ENCODE measurements at regions not wholly inside any gene's neighbourhood (a gene's known extent, or its start where the extent isn't known, plus 50 kb on each side); places are given as distances from the start of the nearest gene placed in this dataset.
"Not testable (repeated sequence)": the region's sequence is repeated elsewhere in the genome, so short reads cannot be mapped to it uniquely, and the experiment has no call there.

GRCh38 chr3:30323649-30324048 is 282.8 kb upstream of the TGFBR2 start:
- not testable (repeated sequence) for H2BK5ac ChIP-seq (ENCODE audit: low read length); DNase-seq; H3K4me2 ChIP-seq (ENCODE audit: low read length); H3K36me3 ChIP-seq (ENCODE audit: control insufficient read depth, insufficient read depth, low read length); H3K18ac ChIP-seq (ENCODE audit: low read length); H3K4ac ChIP-seq (ENCODE audit: low read depth, low read length); H3K4me3 ChIP-seq (ENCODE audit: low read length); H3K9ac ChIP-seq (ENCODE audit: low read length); H2BK120ac ChIP-seq (ENCODE audit: low read depth, low read length); H2AK5ac ChIP-seq (ENCODE audit: low read length); H3K27me3 ChIP-seq (ENCODE audit: insufficient read depth, low read length, poor library complexity); H3K79me2 ChIP-seq (ENCODE audit: control insufficient read depth, insufficient read depth, low read length); H3K56ac ChIP-seq (ENCODE audit: low read length); H4K5ac ChIP-seq (ENCODE audit: low read length); H3K27ac ChIP-seq (ENCODE audit: low read depth, low read length); H4K8ac ChIP-seq (ENCODE audit: low read depth, low read length); H2BK15ac ChIP-seq (replicated peaks; ENCODE audit: low read depth); H3K4me1 ChIP-seq (ENCODE audit: control insufficient read depth, low read depth, low read length); H3K23ac ChIP-seq (ENCODE audit: low read length); H3K79me1 ChIP-seq (ENCODE audit: low read length)
- WGBS (ENCODE audit: extremely low coverage, insufficient coverage, low lambda C conversion rate): no CpG with 5 or more reads among the region's 1 CpG

DNA sequence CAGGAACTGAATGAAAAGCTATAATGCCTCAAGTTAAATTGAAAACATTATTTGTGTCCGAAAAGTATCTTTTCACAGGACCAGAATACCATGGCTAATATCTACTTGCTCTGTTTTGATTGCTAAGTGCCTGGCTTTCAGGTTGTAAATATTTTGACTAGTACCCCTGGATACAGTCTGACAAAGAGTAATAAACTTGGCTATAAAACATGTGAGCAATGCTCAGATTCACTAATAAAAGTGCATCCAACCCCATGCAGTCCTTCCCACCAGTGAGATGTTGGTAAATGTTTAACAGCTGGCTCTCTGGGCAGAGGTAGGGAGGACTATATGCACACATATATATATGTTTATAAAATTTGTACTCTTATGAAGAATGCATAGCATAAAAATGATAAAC is 281.8 kb upstream of the TGFBR2 start:
- H2BK120ac ChIP-seq (ENCODE audit: low read depth, low read length): no peak overlapping the region
- no CpG with 5 or more reads among the region's 1 CpG for WGBS (ENCODE audit: extremely low coverage, insufficient coverage, low lambda C conversion rate)
- H2BK15ac ChIP-seq (replicated peaks; ENCODE audit: low read depth): no peak overlapping the region
- H3K79me2 ChIP-seq (ENCODE audit: control insufficient read depth, insufficient read depth, low read length): no peaks in the 10 kb centered on the region
- no peak overlapping the region for H4K5ac ChIP-seq (ENCODE audit: low read length)
- H2BK5ac ChIP-seq (ENCODE audit: low read length): no peak overlapping the region
- no peak overlapping the region for H3K27ac ChIP-seq (ENCODE audit: low read depth, low read length)
- no peak for DNase-seq
- H3K4me2 ChIP-seq (ENCODE audit: low read length): no peak overlapping the region
- no peak overlapping the region for H3K23ac ChIP-seq (ENCODE audit: low read length)
- no peaks in the 10 kb centered on the region for H3K4me1 ChIP-seq (ENCODE audit: control insufficient read depth, low read depth, low read length)
- H2AK5ac ChIP-seq (ENCODE audit: low read length): no peak overlapping the region
- no peaks in the 10 kb centered on the region for H3K27me3 ChIP-seq (ENCODE audit: insufficient read depth, low read length, poor library complexity)
- no peak overlapping the region for H3K4ac ChIP-seq (ENCODE audit: low read depth, low read length)
- no peak overlapping the region for H3K9ac ChIP-seq (ENCODE audit: low read length)
- H3K79me1 ChIP-seq (ENCODE audit: low read length): no peaks in the 10 kb centered on the region
- H3K36me3 ChIP-seq (ENCODE audit: control insufficient read depth, insufficient read depth, low read length): no peaks in the 10 kb centered on the region
- H3K4me3 ChIP-seq (ENCODE audit: low read length): no peak overlapping the region
- no peak overlapping the region for H3K56ac ChIP-seq (ENCODE audit: low read length)
- H4K8ac ChIP-seq (ENCODE audit: low read depth, low read length): no peak overlapping the region
- no peak overlapping the region for H3K18ac ChIP-seq (ENCODE audit: low read length)

- H3K4ac ChIP-seq (ENCODE audit: low read depth, low read length); H3K79me2 ChIP-seq (ENCODE audit: control insufficient read depth, insufficient read depth, low read length); H3K27me3 ChIP-seq (ENCODE audit: insufficient read depth, low read length, poor library complexity); H3K4me3 ChIP-seq (ENCODE audit: low read length); H3K4me2 ChIP-seq (ENCODE audit: low read length); H2BK120ac ChIP-seq (ENCODE audit: low read depth, low read length); H3K27ac ChIP-seq (ENCODE audit: low read depth, low read length); H3K56ac ChIP-seq (ENCODE audit: low read length); DNase-seq; H4K5ac ChIP-seq (ENCODE audit: low read length); H3K4me1 ChIP-seq (ENCODE audit: control insufficient read depth, low read depth, low read length); H3K36me3 ChIP-seq (ENCODE audit: control insufficient read depth, insufficient read depth, low read length); H4K8ac ChIP-seq (ENCODE audit: low read depth, low read length); H3K23ac ChIP-seq (ENCODE audit: low read length); H2AK5ac ChIP-seq (ENCODE audit: low read length); H3K79me1 ChIP-seq (ENCODE audit: low read length); H2BK5ac ChIP-seq (ENCODE audit: low read length); H2BK15ac ChIP-seq (replicated peaks; ENCODE audit: low read depth); H3K18ac ChIP-seq (ENCODE audit: low read length); H3K9ac ChIP-seq (ENCODE audit: low read length): not testable (repeated sequence)
- WGBS (ENCODE audit: extremely low coverage, insufficient coverage, low lambda C conversion rate): no CpG with 5 or more reads among the region's 1 CpG
Observed at GRCh38 chr3:30327976-30328375, 278.4 kb upstream of the TGFBR2 start.

DNA sequence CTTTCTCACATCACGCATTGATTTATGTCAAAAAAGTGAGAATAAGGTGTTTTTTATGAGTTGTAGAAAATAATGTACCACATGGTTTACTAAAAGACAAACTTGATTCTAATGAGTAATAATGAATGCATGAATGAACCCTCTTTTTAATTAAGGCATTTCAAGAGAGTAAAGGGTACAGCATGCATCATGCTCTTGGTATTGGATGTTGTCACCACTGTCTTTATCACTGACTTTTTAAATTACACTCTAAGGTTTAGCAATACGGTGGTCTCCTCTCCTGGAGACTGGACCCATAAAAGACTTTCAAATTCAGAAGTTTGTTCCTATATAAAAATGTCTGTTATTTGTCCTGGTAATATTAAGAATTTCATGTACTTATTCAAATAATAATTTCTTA is 277.5 kb upstream of the TGFBR2 start:
- H3K79me1 ChIP-seq (ENCODE audit: low read length); H3K4me3 ChIP-seq (ENCODE audit: low read length); H3K27me3 ChIP-seq (ENCODE audit: insufficient read depth, low read length, poor library complexity); H2AK5ac ChIP-seq (ENCODE audit: low read length); H3K56ac ChIP-seq (ENCODE audit: low read length); H3K4me1 ChIP-seq (ENCODE audit: control insufficient read depth, low read depth, low read length); H3K27ac ChIP-seq (ENCODE audit: low read depth, low read length); H3K23ac ChIP-seq (ENCODE audit: low read length); H2BK15ac ChIP-seq (replicated peaks; ENCODE audit: low read depth); H3K36me3 ChIP-seq (ENCODE audit: control insufficient read depth, insufficient read depth, low read length); H2BK120ac ChIP-seq (ENCODE audit: low read depth, low read length); DNase-seq; H3K4me2 ChIP-seq (ENCODE audit: low read length); H3K9ac ChIP-seq (ENCODE audit: low read length); H3K79me2 ChIP-seq (ENCODE audit: control insufficient read depth, insufficient read depth, low read length); H4K8ac ChIP-seq (ENCODE audit: low read depth, low read length); H3K4ac ChIP-seq (ENCODE audit: low read depth, low read length); H2BK5ac ChIP-seq (ENCODE audit: low read length); H4K5ac ChIP-seq (ENCODE audit: low read length); H3K18ac ChIP-seq (ENCODE audit: low read length): not testable (repeated sequence)
- WGBS (ENCODE audit: extremely low coverage, insufficient coverage, low lambda C conversion rate): no CpG with 5 or more reads among the region's 2 CpGs

DNA sequence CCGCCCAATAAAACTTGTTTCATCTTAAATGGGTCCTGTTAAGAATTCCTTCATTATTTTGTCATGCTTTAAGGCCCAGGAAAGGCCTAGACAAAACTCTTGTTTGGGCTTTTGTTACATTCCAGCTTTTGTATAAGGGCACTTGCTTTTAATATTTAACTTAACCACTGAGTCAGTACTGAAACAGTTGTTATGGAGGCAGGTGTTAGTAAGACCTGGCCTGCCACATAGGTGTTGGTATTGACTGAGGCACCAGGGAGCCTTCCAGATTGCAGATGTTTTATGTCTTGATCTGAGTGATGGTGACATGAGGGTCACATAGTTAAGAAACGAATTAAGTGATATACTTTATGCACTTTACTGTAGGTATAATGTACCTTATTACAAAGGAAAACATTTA is 274.9 kb upstream of the TGFBR2 start:
- H3K9ac ChIP-seq (ENCODE audit: low read length): no peak overlapping the region
- DNase-seq: no peak
- H3K23ac ChIP-seq (ENCODE audit: low read length): no peak overlapping the region
- no peak overlapping the region for H4K8ac ChIP-seq (ENCODE audit: low read depth, low read length)
- H3K79me2 ChIP-seq (ENCODE audit: control insufficient read depth, insufficient read depth, low read length): no peaks in the 10 kb centered on the region
- H3K18ac ChIP-seq (ENCODE audit: low read length): no peak overlapping the region
- no peaks in the 10 kb centered on the region for H3K36me3 ChIP-seq (ENCODE audit: control insufficient read depth, insufficient read depth, low read length)
- no peaks in the 10 kb centered on the region for H3K4me1 ChIP-seq (ENCODE audit: control insufficient read depth, low read depth, low read length)
- H3K79me1 ChIP-seq (ENCODE audit: low read length): no peaks in the 10 kb centered on the region
- no peaks in the 10 kb centered on the region for H3K27me3 ChIP-seq (ENCODE audit: insufficient read depth, low read length, poor library complexity)
- no peak overlapping the region for H3K56ac ChIP-seq (ENCODE audit: low read length)
- H3K4ac ChIP-seq (ENCODE audit: low read depth, low read length): no peak overlapping the region
- H2BK120ac ChIP-seq (ENCODE audit: low read depth, low read length): no peak overlapping the region
- no peak overlapping the region for H2BK5ac ChIP-seq (ENCODE audit: low read length)
- no peak overlapping the region for H4K5ac ChIP-seq (ENCODE audit: low read length)
- no peak overlapping the region for H2AK5ac ChIP-seq (ENCODE audit: low read length)
- WGBS (ENCODE audit: extremely low coverage, insufficient coverage, low lambda C conversion rate): no CpG with 5 or more reads among the region's 2 CpGs
- no peak overlapping the region for H2BK15ac ChIP-seq (replicated peaks; ENCODE audit: low read depth)
- H3K4me3 ChIP-seq (ENCODE audit: low read length): no peak overlapping the region
- no peak overlapping the region for H3K4me2 ChIP-seq (ENCODE audit: low read length)
- H3K27ac ChIP-seq (ENCODE audit: low read depth, low read length): no peak overlapping the region

GRCh38 chr3:30332196-30333021 is 274.0 kb upstream of the TGFBR2 start:
- no peak overlapping the region for H2BK15ac ChIP-seq (replicated peaks; ENCODE audit: low read depth)
- H3K36me3 ChIP-seq (ENCODE audit: control insufficient read depth, insufficient read depth, low read length): no peaks in the 10 kb centered on the region
- H3K27me3 ChIP-seq (ENCODE audit: insufficient read depth, low read length, poor library complexity): no peaks in the 10 kb centered on the region
- no peak overlapping the region for H3K4ac ChIP-seq (ENCODE audit: low read depth, low read length)
- no peak overlapping the region for H2BK120ac ChIP-seq (ENCODE audit: low read depth, low read length)
- no peak overlapping the region for H3K9ac ChIP-seq (ENCODE audit: low read length)
- no peak overlapping the region for H4K8ac ChIP-seq (ENCODE audit: low read depth, low read length)
- no peak overlapping the region for H3K18ac ChIP-seq (ENCODE audit: low read length)
- H4K5ac ChIP-seq (ENCODE audit: low read length): no peak overlapping the region
- H3K56ac ChIP-seq (ENCODE audit: low read length): no peak overlapping the region
- no peak for DNase-seq
- no peak overlapping the region for H2AK5ac ChIP-seq (ENCODE audit: low read length)
- H3K4me3 ChIP-seq (ENCODE audit: low read length): no peak overlapping the region
- no peak overlapping the region for H2BK5ac ChIP-seq (ENCODE audit: low read length)
- no peaks in the 10 kb centered on the region for H3K79me1 ChIP-seq (ENCODE audit: low read length)
- H3K23ac ChIP-seq (ENCODE audit: low read length): no peak overlapping the region
- H3K27ac ChIP-seq (ENCODE audit: low read depth, low read length): no peak overlapping the region
- H3K4me2 ChIP-seq (ENCODE audit: low read length): no peak overlapping the region
- no CpG with 5 or more reads among the region's 10 CpGs for WGBS (ENCODE audit: extremely low coverage, insufficient coverage, low lambda C conversion rate)
- no peaks in the 10 kb centered on the region for H3K4me1 ChIP-seq (ENCODE audit: control insufficient read depth, low read depth, low read length)
- no peaks in the 10 kb centered on the region for H3K79me2 ChIP-seq (ENCODE audit: control insufficient read depth, insufficient read depth, low read length)

Data from mesendoderm (in vitro differentiated cells).